H1 (cell line): ENCODE measurements at regions not wholly inside any gene's neighbourhood (a gene's known extent, or its start where the extent isn't known, plus 50 kb on each side); places are given as distances from the start of the nearest gene placed in this dataset.

ENCODE experiments used
- CTCF ChIA-PET: fragments of 300-600 bp; sonication (Branson Sonifier 250); formaldehyde crosslinking; loops from one replicate; lab custom pipeline; 2021; ENCODE audit not compliant: partially characterized antibody; lab: Charles Lee
- POLR2A ChIA-PET: fragments of 300-600 bp; sonication (Branson Sonifier 250); formaldehyde crosslinking; loops from one replicate; lab custom pipeline; 2021; ENCODE audit warnings: inconsistent platforms; ENCODE audit not compliant: partially characterized antibody; lab: Charles Lee
- DNase-seq, 2 experiments: peaks; one replicate each; pipeline versions ENCODE4 v3.0.0 to v3.0.0-alpha.2; 2010 to 2022; ENCODE audit warnings: low spot score in 2 of 2, low read depth in 1 of 2, mixed read lengths in 1 of 2
- FAIRE-seq: peaks from 2 replicates; lab custom pipeline; 2011; peaks lifted over from hg19 to GRCh38; lab: Jason Lieb, UNC
- H2AFZ ChIP-seq: 2 replicates; pipeline ENCODE4 v1.8.1; 2012; ENCODE audit warnings: low read length, inconsistent platforms
- H2AK5ac ChIP-seq: 2 replicates; pipeline ENCODE4 v1.6.1; 2013; ENCODE audit warnings: low read depth, low read length
- H2BK120ac ChIP-seq: replicated peaks from 2 replicates; pipeline ENCODE3; 2013; ENCODE audit warnings: low read depth, low read length, inconsistent platforms
- H2BK12ac ChIP-seq: 2 replicates; pipeline ENCODE4 v1.6.1; 2013; ENCODE audit warnings: low read depth, low read length
- H2BK15ac ChIP-seq: 2 replicates; pipeline ENCODE4 v1.6.1; 2013; ENCODE audit warnings: low read length
- H2BK20ac ChIP-seq: 2 replicates; pipeline ENCODE4 v1.6.1; 2013; ENCODE audit warnings: low read length
- H2BK5ac ChIP-seq: 2 replicates; pipeline ENCODE4 v1.6.1; 2013; ENCODE audit warnings: low read depth, low read length
- H3K14ac ChIP-seq: 2 replicates; pipeline ENCODE4 v1.6.1; 2013; ENCODE audit warnings: inconsistent platforms; ENCODE audit not compliant: insufficient read length
- H3K18ac ChIP-seq: 2 replicates; pipeline ENCODE4 v1.6.1; 2013; ENCODE audit warnings: low read length; ENCODE audit errors: extremely low read depth
- H3K23ac ChIP-seq: 2 replicates; pipeline ENCODE4 v1.6.1; 2013; ENCODE audit warnings: inconsistent platforms; ENCODE audit not compliant: insufficient read length
- H3K23me2 ChIP-seq: 2 replicates; pipeline ENCODE4 v1.6.1; 2013; ENCODE audit warnings: low read depth, low read length
- H3K27ac ChIP-seq: 2 replicates; pipeline ENCODE4 v1.6.1; 2011; ENCODE audit warnings: low read depth, low read length, inconsistent platforms
- H3K27me3 ChIP-seq, 4 experiments: replicated peaks in 1 of 4; 1 replicate in 1 of 4; 2 replicates in 3 of 4; pipeline versions ENCODE4 v1.6.1 to v1.8.1; 2011 to 2013; ENCODE audit warnings: low read length in 3 of 4, mild to moderate bottlenecking in 3 of 4, inconsistent platforms in 2 of 4, mixed read lengths in 2 of 4, moderate library complexity in 1 of 4; ENCODE audit not compliant: control insufficient read depth in 3 of 4, insufficient read depth in 3 of 4; ENCODE audit errors: extremely low read depth in 1 of 4
- H3K36me3 ChIP-seq, 4 experiments: 2 replicates each; pipeline versions ENCODE4 v1.6.1 to v1.8.1; 2011 to 2013; ENCODE audit warnings: mild to moderate bottlenecking in 4 of 4, low read length in 3 of 4, moderate library complexity in 2 of 4, control low read depth in 1 of 4, inconsistent platforms in 1 of 4; ENCODE audit not compliant: insufficient read depth in 4 of 4, control insufficient read depth in 2 of 4
- H3K4ac ChIP-seq: replicated peaks from 2 replicates; pipeline ENCODE3; 2013; ENCODE audit warnings: low read length, low read depth, mixed read lengths, inconsistent platforms; ENCODE audit not compliant: insufficient read length
- H3K4me1 ChIP-seq, 4 experiments: replicated peaks in 1 of 4; 1 replicate in 1 of 4; 2 replicates in 3 of 4; pipeline versions ENCODE4 v1.6.1 to v1.8.1; 2011 to 2013; ENCODE audit warnings: low read length in 3 of 4, inconsistent platforms in 2 of 4, mixed read lengths in 1 of 4; ENCODE audit not compliant: insufficient read depth in 4 of 4, control insufficient read depth in 3 of 4
- H3K4me2 ChIP-seq, 2 experiments: 2 replicates each; pipeline versions ENCODE4 v1.6.1 to v1.8.1; 2011 to 2013; ENCODE audit warnings: low read depth in 2 of 2, low read length in 2 of 2, control low read depth in 1 of 2, inconsistent platforms in 1 of 2, mild to moderate bottlenecking in 1 of 2; ENCODE audit not compliant: insufficient read depth in 1 of 2
- H3K4me3 ChIP-seq, 4 experiments: fragments of 200-600, 300-600 bp in 1 of 4; sonication (generic), shearing (Covaris generic), sonication (Bioruptor Twin) in 1 of 4; 2 replicates each; pipeline versions ENCODE4 v1.5.1 to v1.8.1; 2011 to 2016; ENCODE audit warnings: low read length in 4 of 4, low read depth in 3 of 4, control low read depth in 2 of 4, inconsistent platforms in 2 of 4, mild to moderate bottlenecking in 2 of 4, mixed read lengths in 1 of 4, moderate library complexity in 1 of 4; ENCODE audit not compliant: insufficient read depth in 2 of 4; ENCODE audit errors: extremely low read depth in 1 of 4
- H3K56ac ChIP-seq: replicated peaks from 2 replicates; pipeline ENCODE3; 2013; ENCODE audit warnings: low read depth, mild to moderate bottlenecking, mixed read lengths, low read length, inconsistent platforms; ENCODE audit not compliant: insufficient read length
- H3K79me1 ChIP-seq: 2 replicates; pipeline ENCODE4 v1.6.1; 2013; ENCODE audit warnings: low read depth, low read length, control low read depth
- H3K79me2 ChIP-seq, 2 experiments: 2 replicates each; pipeline versions ENCODE4 v1.6.1 to v1.8.1; 2012 to 2013; ENCODE audit warnings: low read length in 2 of 2, mild to moderate bottlenecking in 2 of 2, inconsistent platforms in 1 of 2; ENCODE audit not compliant: insufficient read depth in 2 of 2, control insufficient read depth in 1 of 2
- H3K9ac ChIP-seq, 4 experiments: replicated peaks in 1 of 4; 1 replicate in 1 of 4; 2 replicates in 3 of 4; pipeline versions ENCODE4 v1.6.1 to v1.8.1; 2011 to 2013; ENCODE audit warnings: low read depth in 3 of 4, low read length in 3 of 4, control low read depth in 2 of 4, mild to moderate bottlenecking in 2 of 4, moderate library complexity in 2 of 4, inconsistent platforms in 1 of 4; ENCODE audit errors: extremely low read depth in 1 of 4
- H3K9me3 ChIP-seq, 2 experiments: 2 replicates each; pipeline versions ENCODE4 v1.6.1 to v1.8.1; 2012 to 2013; ENCODE audit warnings: mild to moderate bottlenecking in 2 of 2, moderate library complexity in 2 of 2, control low read depth in 1 of 2, inconsistent platforms in 1 of 2, low read depth in 1 of 2, low read length in 1 of 2, mixed read lengths in 1 of 2; ENCODE audit not compliant: insufficient read depth in 2 of 2
- H4K20me1 ChIP-seq, 2 experiments: replicated peaks in 1 of 2; 2 replicates each; pipeline versions ENCODE3 to v1.8.1; 2011 to 2013; ENCODE audit warnings: inconsistent platforms in 2 of 2, low read length in 2 of 2, mild to moderate bottlenecking in 1 of 2; ENCODE audit not compliant: insufficient read depth in 2 of 2, control insufficient read depth in 1 of 2
- H4K5ac ChIP-seq: 2 replicates; pipeline ENCODE4 v1.6.1; 2013; ENCODE audit warnings: low read length, low read depth, mixed read lengths, inconsistent platforms; ENCODE audit not compliant: insufficient read length
- H4K8ac ChIP-seq: 2 replicates; pipeline ENCODE4 v1.8.0; 2013; ENCODE audit warnings: mild to moderate bottlenecking, moderate library complexity, low read length, inconsistent platforms; ENCODE audit not compliant: insufficient read depth; ENCODE audit errors: extremely low read depth
- H4K91ac ChIP-seq: replicated peaks from 2 replicates; pipeline ENCODE3; 2013; ENCODE audit warnings: low read length, mixed read lengths, inconsistent platforms; ENCODE audit not compliant: insufficient read length
- JUN ChIP-seq: IDR thresholded peaks from 2 replicates; pipeline ENCODE4 v1.6.1; 2011; ENCODE audit warnings: low read depth, mild to moderate bottlenecking, improper control_type of control experiment, low read length
- JUND ChIP-seq: IDR thresholded peaks from 2 replicates; pipeline ENCODE4 v1.6.1; 2011; ENCODE audit warnings: mild to moderate bottlenecking, improper control_type of control experiment, low read length
- POU5F1 ChIP-seq: IDR thresholded peaks from 2 replicates; pipeline ENCODE4 v1.6.1; 2011; ENCODE audit warnings: low read depth, mild to moderate bottlenecking, low read length, moderate library complexity
- SP2 ChIP-seq: IDR thresholded peaks from 2 replicates; pipeline ENCODE4 v1.6.1; 2012; ENCODE audit warnings: mild to moderate bottlenecking, low read length, inconsistent platforms
- WGBS, 2 experiments: shearing (Covaris generic) in 1 of 2; methylation state at CpG; one replicate each; pipeline versions ENCODE4 v1.1.6 to v1.1.7; 2013 to 2015; ENCODE audit warnings: low lambda C conversion rate in 2 of 2, mixed read lengths in 2 of 2, inconsistent platforms in 1 of 2, low coverage in 1 of 2, missing lambda C conversion rate in 1 of 2; ENCODE audit not compliant: insufficient replicate concordance in 2 of 2, insufficient coverage in 1 of 2, insufficient read length in 1 of 2; ENCODE audit errors: extremely low coverage in 1 of 2, missing lambda C conversion rate in 1 of 2; 5-methylcytosine and 5-hydroxymethylcytosine counted together

DNA sequence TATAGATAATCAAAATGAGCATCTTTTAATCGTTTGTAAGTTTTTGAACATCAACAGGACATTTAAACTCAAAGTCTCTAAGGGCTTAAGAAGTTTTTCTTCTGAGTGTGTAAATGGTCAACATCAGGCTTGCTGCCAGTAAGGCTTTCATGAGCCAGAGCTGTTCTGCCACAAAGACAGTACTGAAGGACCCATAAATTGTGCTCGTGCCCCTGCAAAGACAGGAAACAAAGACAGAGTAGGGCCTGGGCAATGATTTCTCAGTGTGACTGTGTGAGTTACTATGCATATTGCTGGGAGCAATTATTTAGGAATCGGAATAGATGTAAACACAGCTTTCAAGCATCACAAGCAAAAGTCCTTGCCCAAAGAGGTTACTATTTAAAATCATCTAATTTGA lies 300.0 kb downstream of the IDS start:
- Histone ChIP-seq H4K5ac (no peak overlapping the region), H3K9me3 (no peaks in the 10 kb centered on the region), H4K8ac (no peak overlapping the region), H3K4me3 (no peak overlapping the region), H2BK20ac (no peak overlapping the region), H4K20me1 (no peaks in the 10 kb centered on the region), H3K14ac (no peak overlapping the region), H2BK15ac (no peak overlapping the region), H3K23me2 (no peaks in the 10 kb centered on the region), H3K36me3 (no peaks in the 10 kb centered on the region), H3K56ac (no peak overlapping the region), H3K27me3 (no peaks in the 10 kb centered on the region), H3K23ac (no peak overlapping the region), H2AK5ac (no peak overlapping the region), H4K91ac (no peak overlapping the region), H3K27ac (no peak overlapping the region), H3K4ac (no peak overlapping the region), H3K4me1 (no peaks in the 10 kb centered on the region), H3K18ac (no peak overlapping the region), H3K9ac (no peak overlapping the region), H2BK5ac (no peak overlapping the region), H3K79me1 (no peaks in the 10 kb centered on the region), H3K79me2 (no peaks in the 10 kb centered on the region), H2BK120ac (no peak overlapping the region), H3K4me2 (no peak overlapping the region), H2BK12ac (no peak overlapping the region), H2AFZ (no peak overlapping the region)
- POLR2A ChIA-PET, result no interaction called here
- FAIRE-seq (no peak), DNase-seq (no peak)
- TF ChIP-seq JUND (no peak), SP2 (no peak), JUN (no peak), POU5F1 (no peak)
- CTCF ChIA-PET, result interaction anchor here (1.2 kb wide), 1 partner anchor 82 kb away, joined by 3 read pairs; no protein-coding TSS in a partner anchor
- WGBS, 2 experiments, result 46% methylated on average over 3 of the region's 3 CpGs; no CpG with 5 or more reads in 1 of the 2 experiments
